NCI-H510A (cell line): ENCODE measurements at regions not wholly inside any gene's neighbourhood (a gene's known extent, or its start where the extent isn't known, plus 50 kb on each side); places are given as distances from the start of the nearest gene placed in this dataset.
"Not testable (repeated sequence)": the region's sequence is repeated elsewhere in the genome, so short reads cannot be mapped to it uniquely, and the experiment has no call there.

Experiments used
- DNase-seq: peaks from one replicate; lab custom pipeline; 2025; lab: John Stamatoyannopoulos, UW

GRCh38 chr1:238377280-238377919, 486.7 kb upstream of the ZP4 start:
- DNase-seq = no peak

GRCh38 chr1:238370599-238370998, 479.9 kb upstream of the ZP4 start:
- DNase-seq = no peak

DNA sequence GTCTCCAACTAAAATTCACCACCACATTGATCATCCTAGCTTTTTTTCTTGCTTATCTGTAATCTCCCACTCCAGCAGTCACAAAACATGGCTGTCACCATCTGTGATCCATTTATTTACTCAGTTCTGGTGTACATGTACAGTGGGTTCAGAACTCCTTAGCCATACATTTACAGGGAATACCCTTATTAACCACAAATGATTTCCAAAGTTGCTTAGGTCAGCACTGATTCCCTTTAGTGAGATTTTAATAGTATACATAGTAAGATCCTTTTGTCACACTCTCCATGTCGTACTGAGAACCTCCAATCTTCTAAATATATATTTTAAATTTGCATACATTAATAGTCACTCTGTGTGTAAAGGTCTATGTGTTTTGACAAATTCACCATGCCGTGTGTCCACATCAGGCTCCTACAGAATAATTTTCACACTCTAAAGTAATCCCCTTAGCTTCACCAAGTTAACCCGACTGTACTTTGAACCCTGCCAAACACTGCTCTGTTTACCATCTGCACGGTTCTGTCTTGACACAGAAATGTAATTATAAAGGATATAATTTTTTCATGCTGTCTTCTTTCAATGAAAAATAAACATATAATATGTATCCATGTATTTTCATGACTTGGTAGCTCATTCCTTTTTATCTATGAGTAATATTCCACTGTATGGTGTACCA, 473.6 kb upstream of the ZP4 start:
- DNase-seq = no peak

GRCh38 chr1:238360474-238360873, 469.8 kb upstream of the ZP4 start:
- no peak for DNase-seq

GRCh38 chr1:238350471-238350870, 459.7 kb upstream of the ZP4 start:
- DNase-seq = no peak

DNA sequence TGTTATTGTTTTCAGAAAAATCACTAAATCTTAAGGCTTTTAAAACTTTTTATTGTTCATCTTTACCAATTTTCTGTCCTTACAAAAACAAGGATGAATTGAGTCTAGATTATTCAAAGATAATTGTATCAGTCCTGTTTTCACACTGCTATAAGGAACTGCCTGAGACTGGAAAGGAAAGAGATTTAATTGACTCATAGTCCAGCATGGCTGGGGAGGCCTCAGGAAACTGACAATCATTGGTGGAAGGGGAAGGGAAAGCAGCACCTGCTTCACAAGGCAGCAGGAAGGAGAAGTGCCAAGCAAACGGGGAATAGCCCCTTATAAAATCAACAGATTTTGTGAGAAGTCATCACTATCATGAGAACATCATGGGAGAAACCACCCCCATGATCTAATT, 455.6 kb upstream of the ZP4 start:
- DNase-seq = no peak

DNA sequence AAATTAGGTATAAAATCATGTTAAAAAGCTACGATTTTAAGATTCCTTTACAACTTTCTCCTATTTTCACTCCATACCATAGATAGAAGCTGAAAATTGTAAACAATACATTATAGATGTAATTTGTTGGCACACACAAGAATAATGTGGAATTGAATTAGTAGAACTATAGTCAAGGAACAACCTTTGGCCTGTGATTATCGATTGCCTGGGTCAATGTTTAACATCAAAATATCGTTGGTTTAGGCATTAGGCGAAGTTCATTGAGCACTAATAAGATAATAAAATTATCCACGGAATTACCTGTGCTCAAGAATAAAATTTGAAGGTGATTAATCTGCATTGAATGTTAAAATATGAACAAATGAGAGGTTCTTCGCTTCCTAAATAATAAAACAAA, 455.1 kb upstream of the ZP4 start:
- no peak for DNase-seq

DNA sequence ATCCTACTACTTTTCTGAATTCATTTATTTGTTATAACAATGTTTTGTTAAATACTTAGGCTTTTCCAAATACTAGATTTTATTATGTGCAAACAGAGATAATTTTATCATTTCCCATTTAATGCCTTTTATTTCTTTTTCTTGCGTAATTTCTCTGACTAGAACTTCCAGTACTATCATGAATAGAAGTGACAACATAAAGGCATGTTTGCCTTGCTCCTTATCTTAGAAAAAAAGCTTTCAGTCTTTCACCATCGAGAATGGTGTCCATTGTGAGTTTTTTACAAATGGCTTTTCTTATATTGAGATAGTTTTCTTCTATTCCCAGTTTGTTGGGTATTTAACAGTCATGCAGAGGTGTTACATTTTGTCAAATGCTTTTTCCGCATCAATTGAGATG, 453.1 kb upstream of the ZP4 start:
- DNase-seq = no peak

DNA sequence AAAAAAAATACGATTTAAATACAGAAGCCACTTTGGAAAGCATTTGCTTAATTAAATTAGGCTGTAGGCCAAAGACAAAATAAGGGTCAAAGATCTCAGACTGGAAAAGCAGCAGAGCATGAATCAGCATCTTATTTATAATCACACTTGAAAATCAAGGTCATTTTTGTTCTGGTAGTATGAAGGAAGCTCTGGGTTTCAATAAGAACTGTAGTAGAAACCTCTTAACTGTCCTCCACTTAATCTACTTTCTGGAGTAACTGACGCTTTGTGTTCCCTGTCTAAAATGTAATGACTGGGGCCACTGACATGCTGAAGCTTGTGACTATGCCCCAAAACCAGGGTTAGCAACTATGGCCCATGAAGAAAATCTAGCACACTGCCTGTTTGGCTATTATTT, 450.7 kb upstream of the ZP4 start:
- no peak for DNase-seq

DNA sequence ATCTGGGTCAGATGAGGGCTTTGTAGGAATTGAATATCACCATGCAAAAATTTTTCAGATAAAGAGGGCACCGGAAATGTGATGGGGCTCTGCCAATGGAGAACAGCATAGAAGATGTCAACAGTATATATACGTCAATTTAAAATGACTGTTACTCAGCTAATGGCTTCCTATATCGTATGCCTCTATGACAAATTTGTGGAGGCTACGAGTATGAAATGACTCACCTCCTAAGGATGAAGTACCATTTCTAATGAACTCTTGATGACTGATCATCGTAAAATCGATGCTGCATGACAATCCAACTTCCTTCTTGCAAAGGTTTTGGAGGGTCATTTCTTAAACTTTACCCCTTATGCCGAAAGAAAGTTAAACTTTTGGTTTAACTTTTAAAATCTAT, 450.3 kb upstream of the ZP4 start:
- no peak for DNase-seq

GRCh38 chr1:238336531-238336930, 445.8 kb upstream of the ZP4 start:
- DNase-seq = no peak

DNA sequence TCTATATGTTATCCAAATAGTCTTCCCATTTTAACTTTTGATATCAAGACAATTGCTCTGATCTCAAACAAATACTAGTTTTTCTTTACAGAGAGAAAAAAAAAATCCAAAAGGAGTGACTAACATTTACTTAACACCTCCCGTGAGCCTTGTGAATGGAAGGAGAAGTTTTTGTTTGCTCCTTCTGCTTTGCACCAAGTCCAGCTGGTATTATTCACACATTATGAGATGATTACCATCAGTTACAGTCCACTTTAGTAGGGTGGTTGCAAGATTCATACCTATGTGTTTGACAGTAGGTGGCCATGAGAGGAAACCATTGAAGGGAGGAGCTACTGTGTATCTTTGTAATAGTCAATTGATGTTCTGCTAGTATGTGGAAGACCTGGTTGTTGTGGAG, 443.4 kb upstream of the ZP4 start:
- DNase-seq = no peak

DNA sequence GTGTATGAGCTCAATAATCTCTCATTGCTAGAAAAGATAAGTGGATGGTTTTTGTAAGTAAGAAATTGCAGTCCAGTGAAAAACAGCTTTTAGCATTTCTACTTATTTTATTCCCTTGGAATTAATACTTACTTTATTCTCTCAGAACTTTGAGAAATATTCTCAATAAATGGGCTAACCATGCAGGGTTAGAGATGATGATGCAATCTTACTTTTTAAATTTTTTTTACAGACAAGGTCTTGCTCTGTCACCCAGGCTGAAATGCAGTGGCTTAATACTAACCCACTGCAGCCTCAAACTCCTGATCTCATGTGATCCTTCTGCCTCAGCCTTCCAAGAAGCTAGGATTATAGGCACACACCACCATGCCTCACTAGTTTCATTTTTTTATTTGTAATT, 440.8 kb upstream of the ZP4 start:
- DNase-seq = no peak

DNA sequence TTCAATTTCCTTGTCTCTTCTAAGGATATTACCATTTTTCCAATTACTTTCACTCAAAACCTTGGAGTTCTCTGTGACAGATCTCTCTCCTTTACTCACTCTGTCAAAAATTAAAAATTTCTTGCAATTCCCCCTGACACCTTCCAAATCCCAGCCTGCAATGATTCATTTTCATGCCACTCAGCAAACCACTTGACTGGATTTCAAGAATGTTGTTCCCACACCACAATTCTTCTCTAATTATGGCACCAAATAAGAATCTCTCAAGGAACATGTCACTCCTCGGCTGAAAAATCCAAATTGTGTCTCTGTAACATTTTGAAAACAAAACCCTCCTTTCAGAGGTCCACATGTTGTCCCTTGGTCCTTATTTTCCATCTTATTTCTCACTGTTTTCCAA, 438.9 kb upstream of the ZP4 start:
- no peak for DNase-seq

- DNase-seq = not testable (repeated sequence)
These were observed 436.3 kb upstream of the ZP4 start for GRCh38 chr1:238327033-238327432.

- DNase-seq = not testable (repeated sequence)
These were observed 435.8 kb upstream of the ZP4 start for GRCh38 chr1:238326479-238326878.

GRCh38 chr1:238324211-238324864, 433.6 kb upstream of the ZP4 start:
- no peak for DNase-seq

- no peak for DNase-seq
These were observed 432.8 kb upstream of the ZP4 start for GRCh38 chr1:238323490-238323889.

DNA sequence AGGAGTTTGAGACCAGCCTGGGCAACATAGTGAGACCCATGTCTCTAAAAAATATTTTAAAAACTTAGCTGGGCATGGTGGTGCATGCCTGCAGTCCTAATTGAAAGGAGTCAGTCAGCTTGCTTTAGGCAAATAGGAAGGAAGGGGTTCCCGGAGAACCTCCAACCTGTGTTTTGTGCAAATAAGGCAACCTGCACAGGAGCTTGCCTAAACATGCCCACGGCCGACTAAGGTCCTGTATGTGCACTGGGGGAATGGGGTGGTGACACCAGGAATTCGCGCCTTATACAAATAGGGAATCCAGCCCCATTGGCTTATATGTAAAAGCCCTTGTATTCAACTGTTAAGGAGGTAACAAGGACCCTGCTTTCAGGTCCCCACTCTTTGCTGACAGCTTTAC, 429.2 kb upstream of the ZP4 start:
- no peak for DNase-seq

DNA sequence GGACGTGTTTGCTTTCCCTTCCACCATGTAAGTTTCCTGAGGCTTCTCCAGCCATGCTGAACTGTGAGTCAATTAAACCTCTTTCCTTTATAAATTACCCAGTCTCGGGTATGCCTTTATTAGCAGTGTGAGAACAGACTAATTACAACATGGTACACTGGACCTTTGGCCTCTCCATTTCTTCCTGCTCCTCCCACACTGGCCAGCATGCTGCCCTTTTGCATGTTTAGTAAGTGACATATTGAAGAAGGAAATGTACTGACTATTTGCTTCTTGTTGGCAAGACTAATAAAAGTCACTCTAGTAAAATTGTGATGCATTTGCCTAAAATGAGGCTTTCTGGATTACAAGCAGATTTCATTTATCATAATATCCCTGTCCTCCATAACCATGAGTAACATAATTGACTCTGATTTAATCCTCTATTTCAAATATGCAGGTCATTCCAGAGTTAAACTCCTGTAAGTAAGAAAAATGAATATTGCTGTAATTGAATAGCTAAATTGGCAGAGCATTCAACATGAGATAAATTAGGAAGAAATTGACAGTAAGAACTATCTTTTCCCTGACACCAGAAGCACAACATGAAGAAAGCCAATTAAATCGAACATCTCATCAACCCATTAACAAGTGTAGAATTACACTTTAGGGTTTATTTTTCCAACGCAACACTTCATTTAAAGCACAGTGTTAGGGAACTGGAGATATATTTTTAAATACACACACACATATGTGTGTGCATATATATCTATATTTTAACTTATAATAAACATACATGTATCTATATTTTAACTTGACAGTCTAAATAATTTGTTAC, 427.8 kb upstream of the ZP4 start:
- DNase-seq = no peak

- DNase-seq = no peak
These were observed 422.2 kb upstream of the ZP4 start for GRCh38 chr1:238312969-238313368.

GRCh38 chr1:238306411-238306810, 415.7 kb upstream of the ZP4 start:
- no peak for DNase-seq

DNA sequence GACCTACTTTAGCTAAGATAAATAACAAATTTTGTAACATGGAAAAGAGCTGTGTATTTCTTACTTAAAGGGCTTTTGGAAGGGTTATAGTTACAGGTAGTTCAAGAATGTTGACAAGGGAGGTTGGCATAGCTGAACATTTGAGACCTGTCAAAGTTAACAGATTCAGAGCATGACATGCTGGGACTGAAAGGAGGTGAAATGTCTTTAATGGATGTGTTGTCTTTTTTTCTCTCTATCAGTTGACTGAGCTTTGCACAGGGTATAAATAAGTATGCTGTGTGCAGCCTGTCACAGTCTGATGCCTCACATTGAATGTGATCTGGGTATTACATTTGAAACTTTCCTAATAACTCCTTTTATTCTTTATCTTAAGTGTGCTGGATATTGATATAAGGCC, 411.9 kb upstream of the ZP4 start:
- DNase-seq = no peak
